ENCODE measurements at regions not wholly inside any gene's neighbourhood (a gene's known extent, or its start where the extent isn't known, plus 50 kb on each side); places are given as distances from the start of the nearest gene placed in this dataset.

DNA sequence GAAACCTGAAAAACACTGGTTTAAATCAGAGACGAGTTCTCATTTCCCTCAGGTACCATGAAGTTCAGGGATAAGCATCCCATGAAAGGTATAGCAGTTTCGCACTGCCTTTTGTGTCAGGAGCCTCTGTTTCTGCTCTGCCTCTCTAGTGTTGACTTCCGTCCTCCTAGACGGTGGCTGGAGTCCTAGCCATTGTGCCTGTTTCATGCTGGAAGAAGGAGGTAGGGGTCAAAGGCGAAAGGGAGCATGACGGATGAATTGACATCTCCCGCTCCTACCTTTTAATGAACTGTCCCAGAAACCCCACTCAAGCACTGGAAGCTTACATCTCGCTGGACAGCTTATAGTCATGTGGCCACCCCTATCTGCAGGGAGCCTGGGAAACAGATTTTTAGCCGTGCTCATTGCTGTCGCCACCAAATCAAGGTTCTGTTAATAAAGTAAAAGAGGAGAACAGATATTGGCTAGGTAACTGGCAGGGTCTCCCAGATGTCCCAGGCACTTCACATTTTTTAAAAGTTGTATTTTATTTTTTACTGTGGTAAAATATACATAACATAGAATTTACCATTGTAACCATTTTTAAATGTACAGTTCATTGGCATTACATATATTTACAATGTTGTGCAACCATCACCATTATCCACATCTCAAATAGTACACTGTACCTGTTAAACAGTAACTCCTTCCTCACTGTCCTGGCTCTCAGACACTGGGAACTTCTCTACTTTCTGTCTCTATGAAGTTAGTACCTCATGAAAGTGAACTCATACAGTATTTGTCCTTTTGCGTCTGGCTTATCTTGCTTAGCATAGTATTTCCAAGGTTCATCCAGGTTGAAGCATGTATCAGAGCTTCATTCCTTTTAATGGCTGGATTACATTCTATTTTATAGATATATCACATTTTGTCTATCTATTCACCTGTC, 55.0 kb upstream of the CTLA4 start:
- no peak for DNase-seq (ENCODE audit: extremely low read depth in 1 of 11, low read depth in 9 of 11, low spot score in 4 of 11)

DNA sequence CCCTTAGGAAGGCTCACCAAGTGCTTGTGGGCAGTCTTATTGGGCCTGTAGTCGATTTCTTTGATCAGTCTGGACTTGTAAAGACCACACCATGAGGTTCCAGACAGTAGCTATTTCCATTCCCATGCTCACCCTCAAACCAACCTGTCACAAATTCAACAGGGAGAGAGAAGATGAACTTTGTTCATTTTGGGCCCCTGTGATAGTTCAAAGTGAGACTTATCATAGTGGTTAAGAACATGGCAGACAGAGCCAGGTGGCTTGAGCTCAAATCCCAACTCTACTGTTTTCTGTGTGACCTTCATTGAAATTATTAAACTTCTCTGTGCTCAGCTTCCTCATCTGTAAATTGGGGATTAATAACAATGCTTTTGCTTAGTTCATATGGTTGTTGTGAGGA, 53.9 kb upstream of the CTLA4 start:
- no peak for DNase-seq (ENCODE audit: extremely low read depth in 1 of 11, low read depth in 9 of 11, low spot score in 4 of 11)

DNA sequence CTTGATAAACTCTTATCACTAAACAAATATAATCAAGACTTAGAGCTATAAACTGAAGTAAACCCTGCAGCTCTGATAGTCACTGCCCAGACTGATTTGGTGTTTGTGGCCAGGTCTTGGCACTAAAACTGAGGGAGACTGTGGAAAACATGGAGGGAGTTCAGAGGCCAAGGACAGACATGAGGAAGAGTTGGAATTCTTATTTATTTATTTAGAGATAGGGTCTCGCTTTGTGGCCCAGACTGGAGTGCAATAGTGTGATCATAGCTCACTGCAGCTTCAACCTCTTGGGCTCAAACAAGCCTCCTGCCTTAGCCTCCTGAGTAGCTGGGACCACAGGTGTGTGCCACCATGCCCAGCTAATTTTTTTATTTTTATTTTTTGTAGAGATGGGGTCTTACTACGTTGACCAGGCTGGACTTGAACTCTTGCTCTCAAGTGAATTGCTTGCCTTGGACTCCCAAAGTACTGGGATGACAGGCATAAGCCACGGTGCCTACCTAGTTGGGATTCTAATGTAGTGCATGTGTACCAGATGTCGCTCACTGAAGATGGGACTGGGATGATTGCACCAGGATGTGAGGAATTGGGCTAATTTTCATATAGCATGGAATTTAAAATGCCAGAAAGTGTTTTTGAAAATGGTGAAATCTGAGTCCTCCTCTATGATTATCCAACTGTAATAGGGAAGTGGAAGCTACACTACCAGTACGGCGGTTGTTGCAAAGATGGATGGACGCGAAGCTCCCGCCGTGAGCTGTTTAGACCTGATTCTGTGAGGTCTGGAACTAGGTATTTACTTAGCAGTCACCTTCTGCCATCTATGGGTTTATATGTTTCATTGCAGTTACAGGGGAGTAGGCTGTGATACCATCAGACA, 52.7 kb upstream of the CTLA4 start:
- peak in 10 of 11 donors; percentile 35 to 66 (median 54) for DNase-seq (ENCODE audit: extremely low read depth in 1 of 11, low read depth in 9 of 11, low spot score in 4 of 11)

DNA sequence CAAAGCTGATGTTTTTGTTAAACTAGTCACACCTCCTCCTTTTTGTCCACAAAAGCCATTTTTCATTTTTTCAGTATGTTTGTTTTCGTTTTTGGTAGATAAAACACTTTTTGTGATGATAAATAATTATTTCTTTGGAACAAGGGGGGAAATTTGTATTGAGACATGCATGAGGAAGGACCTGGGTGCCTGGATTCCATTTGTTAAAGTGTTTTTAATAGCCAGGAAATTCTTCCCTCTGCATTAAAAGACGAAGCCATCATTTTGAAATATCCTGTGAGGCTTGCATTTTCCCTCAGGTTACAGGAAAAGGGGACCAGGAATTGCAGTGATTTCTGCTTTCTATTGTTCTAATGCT, 52.1 kb upstream of the CTLA4 start:
- no peak for DNase-seq (ENCODE audit: extremely low read depth in 1 of 11, low read depth in 9 of 11, low spot score in 4 of 11)

DNA sequence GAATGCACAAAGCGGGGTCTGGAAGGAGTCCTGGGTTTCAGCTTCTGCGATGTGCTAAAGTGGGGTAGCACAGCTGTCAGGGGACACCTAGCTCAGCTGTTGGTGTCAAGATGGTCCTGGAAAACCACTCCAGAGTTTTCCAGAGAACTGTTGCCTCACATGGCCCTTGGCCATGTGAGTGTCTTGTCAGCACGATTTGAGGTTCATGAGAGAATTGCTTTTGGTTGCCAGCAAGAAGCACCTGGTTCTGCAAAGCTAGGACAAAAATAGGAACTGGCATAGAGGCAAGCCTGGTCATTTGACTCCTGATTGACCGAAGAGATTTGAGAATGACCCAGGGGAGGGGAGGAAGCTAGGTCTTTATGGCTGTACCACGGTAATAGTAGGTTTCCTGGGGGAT, 50.4 kb upstream of the CTLA4 start:
- no peak for DNase-seq (ENCODE audit: extremely low read depth in 1 of 11, low read depth in 9 of 11, low spot score in 4 of 11)
